C4-2B (cell line): ENCODE measurements at regions not wholly inside any gene's neighbourhood (a gene's known extent, or its start where the extent isn't known, plus 50 kb on each side); places are given as distances from the start of the nearest gene placed in this dataset.

ENCODE experiments used
- CTCF ChIP-seq: fragments of 450-650 bp; conservative IDR thresholded peaks from 2 replicates; pipeline ENCODE4 v1.5.1; 2017; ENCODE audit warnings: mild to moderate bottlenecking
- ZFX ChIP-seq: fragments of 450-650 bp; IDR thresholded peaks from 2 replicates; pipeline ENCODE4 v1.6.1; 2017

- TF ChIP-seq CTCF (no peak), ZFX (no peak)
Observed at GRCh38 chr10:20972925-20973324, 75.8 kb upstream of the NEBL start.
